A549 (cell line): ENCODE measurements at regions not wholly inside any gene's neighbourhood (a gene's known extent, or its start where the extent isn't known, plus 50 kb on each side); places are given as distances from the start of the nearest gene placed in this dataset.

Experiments used
- ATAC-seq, 2 experiments: fragments of 200-7000 bp in 1 of 2; fragments of >200 bp in 1 of 2; cut with Nextera tagmentation in 1 of 2; cut with Tn5 transposase in 1 of 2; 3 replicates each; pipeline versions ENCODE4 v1.8.0 to v1.9.1; 2018 to 2020; ENCODE audit warnings: mild to moderate bottlenecking in 1 of 2, moderate library complexity in 1 of 2
- CTCF ChIA-PET: fragments of 300-600 bp; sonication (Branson Sonifier 250); formaldehyde crosslinking; extraction: SDS; loops from one replicate; lab custom pipeline; 2021; ENCODE audit warnings: antibody characterized with exemption, inconsistent platforms; lab: Yijun Ruan, JAX
- POLR2A ChIA-PET: fragments of 350-600 bp; formaldehyde crosslinking; extraction: SDS; loops from one replicate; lab custom pipeline; 2021; ENCODE audit warnings: antibody characterized with exemption, inconsistent platforms; lab: Yijun Ruan, JAX
- DNase-seq, 2 experiments: peaks; one replicate each; pipeline versions ENCODE4 v3.0.0 to v3.0.0-alpha.2; 2011 to 2016; ENCODE audit warnings: low read depth in 1 of 2, low spot score in 1 of 2
- FAIRE-seq: peaks from 2 replicates; lab custom pipeline; 2011; peaks lifted over from hg19 to GRCh38; lab: Jason Lieb, UNC
- H3K27ac ChIP-seq, 2 experiments: fragments of >200 bp; sonication (Bioruptor Twin); formaldehyde crosslinking; 3 replicates each; pipeline ENCODE4 v1.5.1; 2016 to 2017
- H3K4me1 ChIP-seq: fragments of >200 bp; sonication (Bioruptor Twin); formaldehyde crosslinking; 3 replicates; pipeline ENCODE4 v1.6.1; 2016
- H3K4me2 ChIP-seq: fragments of >200 bp; sonication (Bioruptor Twin); formaldehyde crosslinking; 3 replicates; pipeline ENCODE4 v1.6.1; 2016
- H3K4me3 ChIP-seq: fragments of >200 bp; sonication (Bioruptor Twin); formaldehyde crosslinking; 3 replicates; pipeline ENCODE4 v1.5.1; 2016
- H3K9me3 ChIP-seq: fragments of >200 bp; sonication (Bioruptor Twin); formaldehyde crosslinking; 3 replicates; pipeline ENCODE4 v1.6.1; 2016
- FOSB ChIP-seq: fragments of 250-450 bp; sonication (Bioruptor Pico); IDR thresholded peaks from 2 replicates; pipeline ENCODE4 v1.5.0; 2020; ENCODE audit warnings: mild to moderate bottlenecking, moderate library complexity
- JUN ChIP-seq, 2 experiments: fragments of >200 bp; sonication (Bioruptor Twin); formaldehyde crosslinking; IDR thresholded peaks; 2 replicates in 1 of 2; 3 replicates in 1 of 2; pipeline ENCODE4 v1.6.1; 2016 to 2017
- MYC ChIP-seq: IDR thresholded peaks from 2 replicates; pipeline ENCODE4 v1.6.1; 2012; ENCODE audit warnings: mild to moderate bottlenecking, inconsistent platforms, low read length, improper control_type of control experiment, borderline replicate concordance
- RAD21 ChIP-seq, 2 experiments: fragments of >200 bp in 1 of 2; sonication (Bioruptor Twin) in 1 of 2; formaldehyde crosslinking in 1 of 2; IDR thresholded peaks in 1 of 2; conservative IDR thresholded peaks in 1 of 2; 2 replicates in 1 of 2; 3 replicates in 1 of 2; pipeline ENCODE4 v1.6.1; 2012 to 2018; ENCODE audit warnings: inconsistent platforms in 1 of 2
- RARB ChIP-seq: fragments of 250-450 bp; sonication (Bioruptor Pico); IDR thresholded peaks from 2 replicates; pipeline ENCODE4 v1.8.0; 2021; ENCODE audit warnings: mild to moderate bottlenecking, moderate library complexity
- SMC3 ChIP-seq: fragments of >200 bp; sonication (Bioruptor Twin); formaldehyde crosslinking; IDR thresholded peaks from 3 replicates; pipeline ENCODE4 v1.6.1; 2018; ENCODE audit warnings: inconsistent platforms
- ZC3H11A ChIP-seq: fragments of 450-650 bp; IDR thresholded peaks from 2 replicates; pipeline ENCODE4 v1.6.1; 2014; ENCODE audit warnings: antibody characterized with exemption, mild to moderate bottlenecking
- ZNF302 ChIP-seq: fragments of 250-450 bp; sonication (Bioruptor Pico); IDR thresholded peaks from 2 replicates; pipeline ENCODE4 v1.9.0; 2021; ENCODE audit warnings: inconsistent platforms, mild to moderate bottlenecking, moderate library complexity
- WGBS: methylation state at CpG from one replicate; pipeline ENCODE4 v1.1.6; 2017; ENCODE audit errors: missing lambda C conversion rate; 5-methylcytosine and 5-hydroxymethylcytosine counted together
- TF ChIP-seq, protein P1 (sequence below): IDR thresholded peaks from 2 replicates; pipeline ENCODE4 v1.6.1; 2012; ENCODE audit warnings: low read depth, borderline replicate concordance
- TF ChIP-seq, protein P2 (sequence below): fragments of 250-450 bp; sonication (Bioruptor Pico); IDR thresholded peaks from 2 replicates; pipeline ENCODE4 v1.5.0; 2021; ENCODE audit warnings: mild to moderate bottlenecking, moderate library complexity, borderline replicate concordance
- TF ChIP-seq, protein P3 (sequence below): fragments of >200 bp; sonication (Bioruptor Twin); formaldehyde crosslinking; IDR thresholded peaks from 3 replicates; pipeline ENCODE4 v1.5.1; 2016
- TF ChIP-seq, protein P4 (sequence below): fragments of 150-350 bp; IDR thresholded peaks from 2 replicates; pipeline ENCODE4 v1.6.1; 2014; ENCODE audit warnings: low read depth, mild to moderate bottlenecking, low read length
- TF ChIP-seq, protein P5 (sequence below): fragments of 200-600 bp; sonication (generic); IDR thresholded peaks from 2 replicates; pipeline ENCODE4 v1.6.1; 2016; ENCODE audit warnings: antibody characterized with exemption, mild to moderate bottlenecking, moderate library complexity
- TF ChIP-seq, protein P6 (sequence below): IDR thresholded peaks from 2 replicates; pipeline ENCODE4 v1.6.1; 2012

DNA sequence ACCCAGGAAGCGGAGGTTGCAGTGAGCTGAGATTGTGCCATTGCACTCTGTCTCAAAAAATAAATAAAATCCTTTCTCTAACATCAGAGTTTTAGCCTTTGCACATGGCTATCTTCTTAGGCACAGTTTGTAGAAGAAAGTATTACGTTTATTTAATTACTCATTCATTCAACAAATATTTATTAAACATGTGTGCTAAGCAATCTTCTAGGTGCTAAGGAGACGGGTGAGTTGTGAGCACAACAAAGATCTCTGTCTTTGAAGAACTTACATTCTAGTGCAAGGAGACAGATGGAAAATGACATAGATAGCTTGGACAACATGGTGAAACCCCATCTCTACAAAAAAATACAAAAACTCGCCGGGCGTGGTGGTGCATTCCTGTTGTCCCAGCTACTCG, 122.3 kb upstream of the MYO10 start (continued):
- TF ChIP-seq ZC3H11A (no peak), SMC3 (no peak), FOSB (CRISPR knock-in tag) (no peak)
- TF ChIP-seq, all 56 proteins: peak for 4

DNA sequence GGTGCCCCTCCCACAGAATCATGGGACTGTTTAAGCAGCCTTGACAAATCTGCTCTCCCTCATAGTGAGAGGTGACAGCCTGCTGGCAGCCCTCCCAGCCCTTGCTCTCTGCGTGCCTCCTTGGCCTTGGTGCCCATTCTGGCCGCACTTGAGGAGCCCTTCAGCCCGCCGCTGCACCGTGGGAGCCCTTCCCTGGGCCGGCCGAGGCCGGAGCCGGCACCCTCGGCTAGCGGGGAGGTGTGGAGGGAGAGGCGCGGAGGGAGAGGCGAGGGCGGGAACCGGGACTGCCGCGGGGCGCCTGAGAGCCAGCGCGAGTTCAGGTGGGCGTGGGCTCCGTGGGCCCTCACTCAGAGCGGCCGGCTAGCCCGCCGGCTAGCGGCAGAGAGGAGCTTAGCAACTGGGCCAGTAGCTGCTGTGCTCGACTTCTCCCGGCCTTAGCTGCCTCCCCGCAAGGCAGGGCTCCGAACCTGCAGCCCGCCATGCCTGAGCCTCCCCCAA, 125.9 kb upstream of the MYO10 start:
- WGBS, result 11% methylated on average over 7 of the region's 33 CpGs
- H3K4me1 ChIP-seq, result peaks cover 32% of the 10 kb centered on the region
- peak overlapping the region; percentile 80 to 89 for H3K27ac ChIP-seq
- no peaks in the 10 kb centered on the region for H3K9me3 ChIP-seq
- peak; percentile 98 to 100 for ATAC-seq
- ChIA-PET CTCF (interaction anchor here (0.6 to 4.4 kb wide), 42 partner anchors 8 to 348 kb away, joined by 3 to 26 read pairs (median 4); partner anchors contain the start of gene MYO10), POLR2A (interaction anchor here (2.7 kb wide), 1 partner anchor 126 kb away, joined by 15 read pairs; the partner anchor contains the start of gene MYO10)
- peak; percentile 52 to 82 for DNase-seq
- no peak for FAIRE-seq
- TF ChIP-seq ZNF302 (CRISPR knock-in tag), result no peak
- peak; percentile 63 to 75 for TF ChIP-seq RAD21 (conservative IDR thresholded peaks at IDR 0.05 in 1 of 2, IDR thresholded peaks at IDR 0.05 in 1 of 2)
- TF ChIP-seq, protein P1, sequence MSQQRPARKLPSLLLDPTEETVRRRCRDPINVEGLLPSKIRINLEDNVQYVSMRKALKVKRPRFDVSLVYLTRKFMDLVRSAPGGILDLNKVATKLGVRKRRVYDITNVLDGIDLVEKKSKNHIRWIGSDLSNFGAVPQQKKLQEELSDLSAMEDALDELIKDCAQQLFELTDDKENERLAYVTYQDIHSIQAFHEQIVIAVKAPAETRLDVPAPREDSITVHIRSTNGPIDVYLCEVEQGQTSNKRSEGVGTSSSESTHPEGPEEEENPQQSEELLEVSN, result peak; percentile 91
- peak; percentile 78 for TF ChIP-seq SMC3
- TF ChIP-seq, protein P2, sequence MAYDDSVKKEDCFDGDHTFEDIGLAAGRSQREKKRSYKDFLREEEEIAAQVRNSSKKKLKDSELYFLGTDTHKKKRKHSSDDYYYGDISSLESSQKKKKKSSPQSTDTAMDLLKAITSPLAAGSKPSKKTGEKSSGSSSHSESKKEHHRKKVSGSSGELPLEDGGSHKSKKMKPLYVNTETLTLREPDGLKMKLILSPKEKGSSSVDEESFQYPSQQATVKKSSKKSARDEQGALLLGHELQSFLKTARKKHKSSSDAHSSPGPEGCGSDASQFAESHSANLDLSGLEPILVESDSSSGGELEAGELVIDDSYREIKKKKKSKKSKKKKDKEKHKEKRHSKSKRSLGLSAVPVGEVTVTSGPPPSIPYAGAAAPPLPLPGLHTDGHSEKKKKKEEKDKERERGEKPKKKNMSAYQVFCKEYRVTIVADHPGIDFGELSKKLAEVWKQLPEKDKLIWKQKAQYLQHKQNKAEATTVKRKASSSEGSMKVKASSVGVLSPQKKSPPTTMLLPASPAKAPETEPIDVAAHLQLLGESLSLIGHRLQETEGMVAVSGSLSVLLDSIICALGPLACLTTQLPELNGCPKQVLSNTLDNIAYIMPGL (CRISPR knock-in tag), result no peak
- TF ChIP-seq MYC, result no peak
- TF ChIP-seq JUN (IDR thresholded peaks at IDR 0.05), result peak in 1 of 2 experiments; percentile 38; a peak in 1 of 5 replicates
- TF ChIP-seq RARB, result no peak
- TF ChIP-seq, protein P3, sequence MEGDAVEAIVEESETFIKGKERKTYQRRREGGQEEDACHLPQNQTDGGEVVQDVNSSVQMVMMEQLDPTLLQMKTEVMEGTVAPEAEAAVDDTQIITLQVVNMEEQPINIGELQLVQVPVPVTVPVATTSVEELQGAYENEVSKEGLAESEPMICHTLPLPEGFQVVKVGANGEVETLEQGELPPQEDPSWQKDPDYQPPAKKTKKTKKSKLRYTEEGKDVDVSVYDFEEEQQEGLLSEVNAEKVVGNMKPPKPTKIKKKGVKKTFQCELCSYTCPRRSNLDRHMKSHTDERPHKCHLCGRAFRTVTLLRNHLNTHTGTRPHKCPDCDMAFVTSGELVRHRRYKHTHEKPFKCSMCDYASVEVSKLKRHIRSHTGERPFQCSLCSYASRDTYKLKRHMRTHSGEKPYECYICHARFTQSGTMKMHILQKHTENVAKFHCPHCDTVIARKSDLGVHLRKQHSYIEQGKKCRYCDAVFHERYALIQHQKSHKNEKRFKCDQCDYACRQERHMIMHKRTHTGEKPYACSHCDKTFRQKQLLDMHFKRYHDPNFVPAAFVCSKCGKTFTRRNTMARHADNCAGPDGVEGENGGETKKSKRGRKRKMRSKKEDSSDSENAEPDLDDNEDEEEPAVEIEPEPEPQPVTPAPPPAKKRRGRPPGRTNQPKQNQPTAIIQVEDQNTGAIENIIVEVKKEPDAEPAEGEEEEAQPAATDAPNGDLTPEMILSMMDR, result peak; percentile 60
- TF ChIP-seq, protein P4, sequence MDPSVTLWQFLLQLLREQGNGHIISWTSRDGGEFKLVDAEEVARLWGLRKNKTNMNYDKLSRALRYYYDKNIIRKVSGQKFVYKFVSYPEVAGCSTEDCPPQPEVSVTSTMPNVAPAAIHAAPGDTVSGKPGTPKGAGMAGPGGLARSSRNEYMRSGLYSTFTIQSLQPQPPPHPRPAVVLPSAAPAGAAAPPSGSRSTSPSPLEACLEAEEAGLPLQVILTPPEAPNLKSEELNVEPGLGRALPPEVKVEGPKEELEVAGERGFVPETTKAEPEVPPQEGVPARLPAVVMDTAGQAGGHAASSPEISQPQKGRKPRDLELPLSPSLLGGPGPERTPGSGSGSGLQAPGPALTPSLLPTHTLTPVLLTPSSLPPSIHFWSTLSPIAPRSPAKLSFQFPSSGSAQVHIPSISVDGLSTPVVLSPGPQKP, result no peak
- TF ChIP-seq, protein P5, sequence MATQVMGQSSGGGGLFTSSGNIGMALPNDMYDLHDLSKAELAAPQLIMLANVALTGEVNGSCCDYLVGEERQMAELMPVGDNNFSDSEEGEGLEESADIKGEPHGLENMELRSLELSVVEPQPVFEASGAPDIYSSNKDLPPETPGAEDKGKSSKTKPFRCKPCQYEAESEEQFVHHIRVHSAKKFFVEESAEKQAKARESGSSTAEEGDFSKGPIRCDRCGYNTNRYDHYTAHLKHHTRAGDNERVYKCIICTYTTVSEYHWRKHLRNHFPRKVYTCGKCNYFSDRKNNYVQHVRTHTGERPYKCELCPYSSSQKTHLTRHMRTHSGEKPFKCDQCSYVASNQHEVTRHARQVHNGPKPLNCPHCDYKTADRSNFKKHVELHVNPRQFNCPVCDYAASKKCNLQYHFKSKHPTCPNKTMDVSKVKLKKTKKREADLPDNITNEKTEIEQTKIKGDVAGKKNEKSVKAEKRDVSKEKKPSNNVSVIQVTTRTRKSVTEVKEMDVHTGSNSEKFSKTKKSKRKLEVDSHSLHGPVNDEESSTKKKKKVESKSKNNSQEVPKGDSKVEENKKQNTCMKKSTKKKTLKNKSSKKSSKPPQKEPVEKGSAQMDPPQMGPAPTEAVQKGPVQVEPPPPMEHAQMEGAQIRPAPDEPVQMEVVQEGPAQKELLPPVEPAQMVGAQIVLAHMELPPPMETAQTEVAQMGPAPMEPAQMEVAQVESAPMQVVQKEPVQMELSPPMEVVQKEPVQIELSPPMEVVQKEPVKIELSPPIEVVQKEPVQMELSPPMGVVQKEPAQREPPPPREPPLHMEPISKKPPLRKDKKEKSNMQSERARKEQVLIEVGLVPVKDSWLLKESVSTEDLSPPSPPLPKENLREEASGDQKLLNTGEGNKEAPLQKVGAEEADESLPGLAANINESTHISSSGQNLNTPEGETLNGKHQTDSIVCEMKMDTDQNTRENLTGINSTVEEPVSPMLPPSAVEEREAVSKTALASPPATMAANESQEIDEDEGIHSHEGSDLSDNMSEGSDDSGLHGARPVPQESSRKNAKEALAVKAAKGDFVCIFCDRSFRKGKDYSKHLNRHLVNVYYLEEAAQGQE, result no peak
- TF ChIP-seq, protein P6, sequence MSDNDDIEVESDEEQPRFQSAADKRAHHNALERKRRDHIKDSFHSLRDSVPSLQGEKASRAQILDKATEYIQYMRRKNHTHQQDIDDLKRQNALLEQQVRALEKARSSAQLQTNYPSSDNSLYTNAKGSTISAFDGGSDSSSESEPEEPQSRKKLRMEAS, result peak; percentile 81
- H3K4me3 ChIP-seq, result peak overlapping the region; percentile 42
- H3K4me2 ChIP-seq, result peak overlapping the region; percentile 81
